ENCODE measurements at regions not wholly inside any gene's neighbourhood (a gene's known extent, or its start where the extent isn't known, plus 50 kb on each side); places are given as distances from the start of the nearest gene placed in this dataset.

DNA sequence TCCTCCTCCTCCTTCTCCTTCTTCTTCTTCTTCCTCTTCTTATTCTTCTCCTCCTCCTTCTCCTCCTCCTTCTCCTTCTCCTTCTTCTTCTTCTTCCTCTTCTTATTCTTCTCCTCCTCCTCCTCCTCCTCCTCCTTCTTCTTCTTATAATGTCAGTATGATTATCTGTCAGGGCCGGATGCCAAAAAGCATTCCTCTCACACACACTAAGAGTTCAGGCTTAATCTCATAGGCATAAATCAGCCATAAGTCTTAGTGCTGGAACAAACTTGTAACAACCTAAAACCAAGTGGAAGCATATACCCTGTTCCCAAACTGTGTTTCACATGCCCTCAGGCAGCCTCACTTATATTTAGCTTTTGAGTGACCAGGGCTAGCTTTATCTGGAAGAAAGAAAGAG is 240.3 kb downstream of the LMX1A start:
- TF ChIP-seq POLR2AphosphoS5 (IDR thresholded peaks at IDR 0.05; ENCODE audit: borderline replicate concordance, low read depth, low read length), result no peak
- no peak for TF ChIP-seq EZH2 (IDR thresholded peaks at IDR 0.05)
